Head of caudate nucleus (tissue), 42 donors: ENCODE measurements at regions not wholly inside any gene's neighbourhood (a gene's known extent, or its start where the extent isn't known, plus 50 kb on each side); places are given as distances from the start of the nearest gene placed in this dataset.

ENCODE experiments used
- DNase-seq, 42 donors: peaks; one replicate each; pipeline versions ENCODE4 v3.0.0 to v3.0.0-alpha.2; 2020 to 2021; ENCODE audit warnings: mixed read lengths in 7 of 42
- intact Hi-C: fragments of 100-400 bp; cut with DNase I; formaldehyde crosslinking; loops from one replicate; pipeline ENCODE4 v1.15.0; 2022

DNA sequence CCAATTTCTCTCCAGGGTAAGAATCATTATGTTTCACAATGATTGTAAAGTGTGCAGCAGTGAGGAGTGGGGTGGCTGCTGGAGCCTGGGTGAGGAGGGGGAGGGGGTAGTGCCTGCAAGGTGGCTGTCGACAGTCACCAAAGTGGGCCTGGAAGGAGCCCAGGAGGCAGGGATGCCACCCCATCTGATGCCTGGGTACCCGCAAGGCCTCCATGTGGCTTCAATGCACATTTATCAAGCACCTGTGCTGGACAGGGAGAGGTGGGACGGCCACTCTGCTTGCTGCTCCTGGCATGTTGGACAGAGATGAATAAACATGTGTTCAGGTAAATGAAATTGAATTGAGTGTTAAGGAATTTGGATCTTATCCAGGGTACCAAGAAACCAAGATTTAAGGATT is 78.8 kb upstream of the DISP3 start:
- DNase-seq = no peak
- intact Hi-C loops = no loop called here

DNA sequence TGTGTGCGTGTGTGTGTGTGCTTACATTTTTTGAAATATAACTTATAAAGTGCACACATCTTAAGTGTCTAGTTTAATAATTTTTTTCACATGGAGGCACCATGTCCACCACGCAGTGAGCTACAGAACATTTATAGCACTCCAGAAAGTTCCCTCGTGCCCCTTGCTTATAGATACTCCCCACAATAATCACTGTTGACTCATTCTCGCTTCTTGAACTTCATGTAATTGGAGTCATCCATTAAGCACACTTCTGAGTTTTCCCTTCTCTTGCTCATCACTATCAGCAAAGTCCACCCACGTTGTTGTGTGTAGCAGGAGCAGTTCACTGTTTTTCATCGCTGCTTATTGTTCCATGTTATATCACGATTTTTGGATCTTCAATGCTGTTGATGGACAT is 78.4 kb upstream of the DISP3 start:
- DNase-seq = no peak
- intact Hi-C loops = no loop called here

DNA sequence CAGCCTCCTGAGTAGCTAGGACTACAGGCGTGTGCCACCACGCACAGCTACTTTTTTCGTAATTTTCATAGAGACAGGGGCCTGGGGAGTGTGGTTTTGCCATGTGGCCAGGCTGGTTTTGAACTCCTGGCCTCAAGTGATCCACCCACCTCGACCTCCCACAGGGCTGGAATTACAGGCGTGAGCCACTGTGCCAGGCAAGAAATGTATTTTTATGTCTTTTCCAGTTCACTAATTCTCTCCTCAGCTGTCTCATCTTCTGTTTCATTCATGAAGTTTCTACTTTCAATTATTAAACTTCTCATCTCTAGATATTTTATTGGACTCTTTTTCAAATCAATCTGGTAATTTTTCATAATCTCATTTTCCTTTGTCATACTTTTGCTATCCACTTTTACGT is 72.1 kb upstream of the DISP3 start:
- intact Hi-C loops = no loop called here
- no peak for DNase-seq

DNA sequence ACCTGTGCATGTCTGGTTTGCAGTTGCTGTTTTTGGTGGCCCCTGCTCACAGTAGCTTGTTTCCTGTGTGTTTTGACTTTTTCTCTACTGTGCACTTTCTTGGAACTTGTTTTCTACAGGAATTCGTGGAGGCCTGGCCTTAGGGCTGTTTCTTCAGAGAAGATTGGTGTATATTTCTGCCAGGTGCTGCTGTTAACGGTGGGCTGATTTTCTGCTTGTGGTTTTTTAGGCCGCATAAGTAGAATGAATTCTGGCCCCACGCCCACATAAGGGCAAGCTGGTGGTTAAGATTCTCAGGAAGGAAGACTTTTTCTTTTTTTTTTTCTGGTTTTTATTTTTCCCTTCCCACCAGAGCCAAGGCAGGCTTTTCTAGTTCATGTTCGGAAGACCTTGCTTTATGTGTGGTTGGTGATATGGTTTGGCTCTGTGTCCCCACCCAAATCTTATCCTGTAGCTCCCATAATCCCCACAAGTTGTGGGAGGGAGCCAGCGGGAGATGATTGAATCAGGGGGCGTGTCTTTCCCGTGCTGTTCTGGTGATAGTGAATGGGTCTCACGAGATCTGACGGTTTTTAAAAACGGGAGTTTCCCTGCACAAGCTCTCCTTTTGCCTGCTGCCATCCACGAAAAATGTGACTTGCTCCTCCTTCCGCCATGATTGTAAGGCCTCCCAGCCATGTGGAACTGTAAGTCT is 71.5 kb upstream of the DISP3 start:
- no peak for DNase-seq
- intact Hi-C loops = no loop called here

DNA sequence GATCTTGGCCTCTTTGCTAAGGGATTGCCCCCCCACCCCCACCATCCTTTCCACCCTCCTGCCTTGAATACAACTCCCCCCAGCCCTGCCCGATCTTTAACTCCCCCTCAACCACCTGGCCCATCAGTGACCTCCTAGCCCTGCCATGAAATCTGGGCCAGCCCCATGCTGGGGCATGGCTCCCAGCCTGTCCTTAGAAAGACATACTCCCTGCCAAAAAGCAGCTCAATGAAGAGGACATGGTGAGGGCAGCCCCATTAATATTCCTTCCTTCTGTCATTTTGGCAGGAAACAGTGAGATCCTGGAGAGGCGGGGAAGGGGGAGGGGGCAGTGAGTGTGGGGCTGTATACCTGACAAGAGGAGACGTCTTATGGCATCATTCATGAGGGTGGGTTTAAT is 66.8 kb upstream of the DISP3 start:
- peak in 6 of 42 donors; percentile 4 to 44 (median 17) for DNase-seq
- intact Hi-C loops = no loop called here

DNA sequence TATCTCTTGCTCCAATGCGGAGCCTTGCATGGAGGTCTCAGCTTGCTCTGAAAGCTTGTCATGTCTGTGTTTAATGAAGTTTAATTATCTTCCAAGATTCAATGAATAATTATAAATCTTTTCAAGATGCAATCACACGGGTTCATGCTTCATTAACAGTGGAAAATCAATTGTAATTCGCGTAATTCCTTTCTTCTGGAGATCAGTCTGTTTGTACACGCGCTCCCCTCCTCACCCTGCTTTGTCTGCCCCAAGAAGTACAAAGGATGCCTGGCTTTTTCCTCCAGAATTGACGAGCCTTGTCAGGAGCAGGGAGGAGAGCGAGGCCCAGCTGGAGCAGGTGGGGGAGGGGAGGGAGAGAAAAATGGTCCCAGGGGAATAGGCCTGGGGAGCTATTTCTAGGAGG is 65.0 kb upstream of the DISP3 start:
- no peak for DNase-seq
- intact Hi-C loops = no loop called here

DNA sequence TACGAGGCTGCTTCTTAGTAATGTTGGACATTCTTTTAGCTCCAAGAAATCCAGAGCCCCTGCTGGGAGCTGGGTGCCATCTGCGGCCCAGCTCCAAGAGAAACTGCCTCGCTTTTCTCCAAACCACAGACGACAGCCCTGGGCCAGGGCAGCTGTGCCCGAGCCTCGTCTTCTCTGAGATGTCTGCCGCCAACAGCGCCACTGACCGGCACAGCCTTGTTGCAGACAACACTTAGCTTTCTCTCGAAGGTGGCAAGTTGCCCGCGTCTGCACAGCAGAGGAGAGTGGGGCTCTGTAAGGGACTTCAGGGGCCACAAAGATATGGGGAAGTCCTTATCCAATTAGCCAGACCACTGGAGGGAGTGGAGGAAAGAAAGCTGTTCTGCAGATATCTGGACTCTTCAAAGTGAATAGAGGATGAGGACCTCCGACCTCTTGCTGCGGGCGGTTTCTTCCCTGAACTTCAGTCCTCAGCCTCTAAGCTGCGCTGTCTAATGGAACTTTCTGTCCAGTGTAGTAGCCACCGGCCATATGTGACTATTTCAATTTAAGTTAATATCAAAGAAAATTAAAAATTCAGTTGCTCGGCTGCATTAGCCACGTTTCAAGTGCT is 63.9 kb upstream of the DISP3 start:
- intact Hi-C loops = no loop called here

DNA sequence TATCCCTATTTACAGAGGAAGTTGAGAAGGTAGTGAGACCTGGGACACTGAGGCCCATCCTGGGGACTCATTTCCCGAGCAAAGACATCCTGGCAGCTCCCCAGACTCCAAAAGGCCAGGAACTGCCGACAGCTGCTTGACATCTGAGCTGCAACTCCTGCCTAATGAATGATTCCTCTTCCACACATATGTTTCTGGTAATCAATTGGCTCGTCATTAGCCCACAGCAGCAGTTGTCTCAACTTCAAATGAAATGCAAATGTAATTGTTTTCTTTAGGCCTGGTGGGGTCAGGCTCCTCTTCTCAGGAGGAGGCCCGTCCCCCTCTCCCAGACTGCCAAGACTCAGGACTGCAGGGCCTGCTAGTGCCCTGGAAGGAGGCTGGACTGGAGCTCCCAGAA is 61.8 kb upstream of the DISP3 start:
- intact Hi-C loops = no loop called here
- no peak for DNase-seq

More for the DNA sequence above, 63.9 kb upstream of the DISP3 start:
- peak; percentile 25 to 85 (median 66) for DNase-seq

DNA sequence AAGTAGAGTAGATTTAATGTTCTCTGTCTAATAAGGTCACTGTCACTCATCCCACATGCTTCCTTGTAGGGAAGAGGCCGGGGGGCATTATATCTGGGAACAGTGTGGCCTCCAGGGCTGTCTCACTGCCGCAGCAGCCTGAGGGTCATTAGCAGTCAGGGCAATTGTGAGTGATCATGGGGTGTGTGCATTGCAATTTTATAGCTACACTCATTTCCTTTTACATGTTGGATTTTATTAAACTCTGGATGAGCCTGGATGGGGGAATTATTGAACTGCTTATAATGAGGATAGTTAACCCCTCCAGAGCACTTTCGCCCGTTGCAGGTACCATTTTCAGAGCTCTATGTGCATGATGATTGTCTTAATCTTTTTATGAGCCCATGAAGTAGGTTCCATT is 60.9 kb upstream of the DISP3 start:
- DNase-seq = no peak
- intact Hi-C loops = no loop called here

DNA sequence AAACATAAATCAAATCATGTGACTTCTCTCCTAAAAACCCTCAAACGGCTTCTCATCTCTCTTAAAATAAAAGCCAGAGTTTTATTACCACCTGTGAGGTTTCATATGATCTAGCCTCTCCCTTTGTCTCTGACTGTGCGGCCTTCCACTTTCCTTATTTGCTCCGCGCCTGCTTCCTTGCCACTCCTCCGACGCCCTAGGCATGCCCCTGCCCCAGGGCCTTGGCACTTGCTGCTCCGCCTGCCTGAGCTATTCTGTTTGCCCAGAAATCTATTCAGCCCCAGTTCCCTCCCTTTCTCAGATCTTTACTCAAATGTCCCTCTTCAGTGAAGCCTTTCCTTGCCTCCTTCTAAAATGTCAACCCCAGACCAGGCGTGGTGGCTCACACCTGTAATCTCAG is 57.5 kb upstream of the DISP3 start:
- DNase-seq = no peak
- intact Hi-C loops = no loop called here

DNA sequence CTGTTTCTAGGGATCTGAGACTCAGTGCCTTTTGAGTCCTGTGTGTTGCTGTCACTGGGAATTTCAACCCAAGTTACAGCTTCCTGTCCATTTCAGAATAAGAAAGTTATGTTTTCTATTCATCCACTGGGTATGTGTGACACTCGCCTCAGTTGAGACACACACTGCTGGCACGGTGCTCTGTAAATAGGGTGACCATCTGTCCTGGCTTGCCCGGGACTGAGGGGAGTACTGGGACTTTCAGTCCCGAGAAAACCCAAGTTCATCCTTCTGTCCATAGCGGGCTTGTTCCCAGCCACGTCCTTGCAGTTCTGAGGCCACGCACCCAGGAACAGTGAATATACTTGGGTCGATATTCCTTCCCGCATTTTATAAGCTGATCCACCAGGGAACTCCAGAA is 56.3 kb upstream of the DISP3 start:
- no peak for DNase-seq
- intact Hi-C loops = no loop called here

DNA sequence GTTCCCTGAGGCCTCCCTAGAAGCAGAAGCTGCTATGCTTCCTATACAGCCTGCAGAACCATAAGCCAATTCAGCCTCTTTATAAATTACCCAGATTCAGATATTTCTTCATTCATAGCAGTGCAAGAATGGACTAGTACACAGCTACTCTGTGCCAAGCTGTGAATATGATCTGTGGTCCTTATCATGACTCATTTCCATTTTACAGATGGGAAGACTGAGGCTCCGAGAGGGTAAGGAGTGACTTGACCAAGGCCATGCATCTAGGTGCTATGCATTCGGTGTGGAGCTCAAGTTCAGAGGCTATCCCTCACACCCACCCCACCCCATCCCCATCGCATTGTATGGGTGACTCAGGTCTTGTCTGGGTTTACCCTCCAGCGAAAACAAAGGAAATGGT is 52.3 kb upstream of the DISP3 start:
- no peak for DNase-seq
- intact Hi-C loops = no loop called here

DNA sequence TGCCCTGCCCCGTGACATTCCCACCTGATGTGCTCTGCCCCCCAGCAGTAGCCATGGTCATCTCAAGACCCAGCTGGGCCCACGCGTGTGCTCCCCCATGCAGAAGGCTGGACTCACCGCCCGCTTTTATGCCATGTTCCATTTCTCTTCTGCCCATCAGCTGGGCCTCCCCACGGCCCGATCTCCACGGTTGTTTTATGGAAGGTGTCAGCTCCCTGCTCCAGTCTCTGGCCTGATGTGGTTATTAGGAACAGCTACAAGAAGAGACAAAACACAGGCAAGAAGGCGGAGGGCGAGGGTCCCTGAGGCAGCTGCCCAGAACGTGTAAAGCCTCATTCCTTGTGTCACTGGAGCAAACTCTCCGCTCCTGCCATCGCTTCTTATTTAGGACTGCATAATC is 50.2 kb upstream of the DISP3 start:
- no peak for DNase-seq
- intact Hi-C loops = no loop called here
